ENCODE measurements at regions not wholly inside any gene's neighbourhood (a gene's known extent, or its start where the extent isn't known, plus 50 kb on each side); places are given as distances from the start of the nearest gene placed in this dataset.

- TF ChIP-seq CTCF (conservative IDR thresholded peaks at IDR 0.05; ENCODE audit: low read depth in 2 of 2) (no peak), JUNB (IDR thresholded peaks at IDR 0.05; ENCODE audit: unreplicated experiment) (no peak)
Measured at GRCh38 chr14:51481643-51482042, 170.1 kb upstream of the FRMD6 start (continued).

DNA sequence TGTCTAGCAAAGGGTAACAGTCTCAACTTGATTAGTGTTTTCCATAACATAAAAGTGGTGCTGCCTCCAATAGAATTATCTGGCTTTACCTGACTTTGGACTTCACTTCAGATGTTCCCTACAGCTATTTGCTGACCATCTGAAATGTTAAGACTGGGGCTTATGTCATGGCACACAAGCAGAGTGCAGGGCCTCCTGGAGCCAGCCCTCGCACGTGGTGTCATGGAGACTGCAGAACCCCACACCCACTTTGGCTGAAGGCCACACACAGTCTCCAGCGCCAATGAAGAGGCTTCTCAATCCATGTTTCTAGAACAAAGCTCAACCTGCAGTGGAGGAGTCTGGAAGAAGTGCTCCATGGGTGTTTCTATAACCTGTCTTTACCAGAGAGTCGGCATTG is 169.6 kb upstream of the FRMD6 start:
- Mint-ChIP-seq H3K4me3 (no peak overlapping the region), H3K9me3 (no peaks in the 10 kb centered on the region), H3K4me1 (peaks cover 6% of the 10 kb centered on the region; the same call in 1 of the 3 replicates), H3K27ac (no peak overlapping the region), H3K27me3 (ENCODE audit: insufficient read depth, low read depth, poor library complexity) (no peaks in the 10 kb centered on the region), H3K36me3 (ENCODE audit: low read depth) (no peaks in the 10 kb centered on the region)
- Histone ChIP-seq H2AFZ (no peak overlapping the region), H4K20me1 (replicated peaks; ENCODE audit: insufficient read depth) (no peaks in the 10 kb centered on the region), H3K4me2 (no peak overlapping the region), H3K27ac (ENCODE audit: low read depth) (no peak overlapping the region), H3F3A (replicated peaks; ENCODE audit: low read depth) (no peaks in the 10 kb centered on the region), H3K36me3 (ENCODE audit: insufficient read depth) (no peaks in the 10 kb centered on the region), H3K4me1 (ENCODE audit: insufficient read depth) (peaks cover 7% of the 10 kb centered on the region; the same call in 1 of the 2 replicates), H3K9me2 (ENCODE audit: insufficient read depth) (peaks cover 15% of the 10 kb centered on the region), H3K4me3 (no peak overlapping the region), H3K27me3 (ENCODE audit: insufficient read depth) (no peaks in the 10 kb centered on the region), H3K79me2 (replicated peaks; ENCODE audit: insufficient read depth) (no peaks in the 10 kb centered on the region)
- ATAC-seq (no peak), DNase-seq (ENCODE audit: low spot score) (no peak)
- TF ChIP-seq ZNF331 (CRISPR knock-in tag; IDR thresholded peaks at IDR 0.05; ENCODE audit: low read depth) (no peak), EZH2phosphoT487 (IDR thresholded peaks at IDR 0.05; ENCODE audit: unreplicated experiment) (no peak), ZNF114 (CRISPR knock-in tag; IDR thresholded peaks at IDR 0.05) (no peak), EZH2 (IDR thresholded peaks at IDR 0.05; ENCODE audit: low read depth, unreplicated experiment) (no peak), NANOG (IDR thresholded peaks at IDR 0.05; ENCODE audit: borderline replicate concordance) (no peak), POLR2AphosphoS5 (IDR thresholded peaks at IDR 0.05; ENCODE audit: low read depth) (no peak), STAT1 (IDR thresholded peaks at IDR 0.05; ENCODE audit: unreplicated experiment) (no peak), ZNF462 (CRISPR knock-in tag; IDR thresholded peaks at IDR 0.05) (no peak), CTCF (conservative IDR thresholded peaks at IDR 0.05; ENCODE audit: low read depth in 2 of 2) (no peak), CREB1 (CRISPR knock-in tag; IDR thresholded peaks at IDR 0.05; ENCODE audit: low read depth) (no peak), JUNB (IDR thresholded peaks at IDR 0.05; ENCODE audit: unreplicated experiment) (no peak)
- TF ChIP-seq, protein P1, sequence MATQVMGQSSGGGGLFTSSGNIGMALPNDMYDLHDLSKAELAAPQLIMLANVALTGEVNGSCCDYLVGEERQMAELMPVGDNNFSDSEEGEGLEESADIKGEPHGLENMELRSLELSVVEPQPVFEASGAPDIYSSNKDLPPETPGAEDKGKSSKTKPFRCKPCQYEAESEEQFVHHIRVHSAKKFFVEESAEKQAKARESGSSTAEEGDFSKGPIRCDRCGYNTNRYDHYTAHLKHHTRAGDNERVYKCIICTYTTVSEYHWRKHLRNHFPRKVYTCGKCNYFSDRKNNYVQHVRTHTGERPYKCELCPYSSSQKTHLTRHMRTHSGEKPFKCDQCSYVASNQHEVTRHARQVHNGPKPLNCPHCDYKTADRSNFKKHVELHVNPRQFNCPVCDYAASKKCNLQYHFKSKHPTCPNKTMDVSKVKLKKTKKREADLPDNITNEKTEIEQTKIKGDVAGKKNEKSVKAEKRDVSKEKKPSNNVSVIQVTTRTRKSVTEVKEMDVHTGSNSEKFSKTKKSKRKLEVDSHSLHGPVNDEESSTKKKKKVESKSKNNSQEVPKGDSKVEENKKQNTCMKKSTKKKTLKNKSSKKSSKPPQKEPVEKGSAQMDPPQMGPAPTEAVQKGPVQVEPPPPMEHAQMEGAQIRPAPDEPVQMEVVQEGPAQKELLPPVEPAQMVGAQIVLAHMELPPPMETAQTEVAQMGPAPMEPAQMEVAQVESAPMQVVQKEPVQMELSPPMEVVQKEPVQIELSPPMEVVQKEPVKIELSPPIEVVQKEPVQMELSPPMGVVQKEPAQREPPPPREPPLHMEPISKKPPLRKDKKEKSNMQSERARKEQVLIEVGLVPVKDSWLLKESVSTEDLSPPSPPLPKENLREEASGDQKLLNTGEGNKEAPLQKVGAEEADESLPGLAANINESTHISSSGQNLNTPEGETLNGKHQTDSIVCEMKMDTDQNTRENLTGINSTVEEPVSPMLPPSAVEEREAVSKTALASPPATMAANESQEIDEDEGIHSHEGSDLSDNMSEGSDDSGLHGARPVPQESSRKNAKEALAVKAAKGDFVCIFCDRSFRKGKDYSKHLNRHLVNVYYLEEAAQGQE (IDR thresholded peaks at IDR 0.05; ENCODE audit: unreplicated experiment), result no peak
